ENCODE measurements at regions not wholly inside any gene's neighbourhood (a gene's known extent, or its start where the extent isn't known, plus 50 kb on each side); places are given as distances from the start of the nearest gene placed in this dataset.

- no peak for DNase-seq (ENCODE audit: low spot score)
- no peak for TF ChIP-seq CTCF (IDR thresholded peaks at IDR 0.05; ENCODE audit: extremely low read depth, missing control alignments)
Measured at GRCh38 chr20:50401587-50402418, 108.4 kb upstream of the PTPN1 start.

- DNase-seq (ENCODE audit: low spot score) = no peak
- TF ChIP-seq CTCF (IDR thresholded peaks at IDR 0.05; ENCODE audit: extremely low read depth, missing control alignments) = no peak
Measured at GRCh38 chr20:50403565-50404418, 106.4 kb upstream of the PTPN1 start.

DNA sequence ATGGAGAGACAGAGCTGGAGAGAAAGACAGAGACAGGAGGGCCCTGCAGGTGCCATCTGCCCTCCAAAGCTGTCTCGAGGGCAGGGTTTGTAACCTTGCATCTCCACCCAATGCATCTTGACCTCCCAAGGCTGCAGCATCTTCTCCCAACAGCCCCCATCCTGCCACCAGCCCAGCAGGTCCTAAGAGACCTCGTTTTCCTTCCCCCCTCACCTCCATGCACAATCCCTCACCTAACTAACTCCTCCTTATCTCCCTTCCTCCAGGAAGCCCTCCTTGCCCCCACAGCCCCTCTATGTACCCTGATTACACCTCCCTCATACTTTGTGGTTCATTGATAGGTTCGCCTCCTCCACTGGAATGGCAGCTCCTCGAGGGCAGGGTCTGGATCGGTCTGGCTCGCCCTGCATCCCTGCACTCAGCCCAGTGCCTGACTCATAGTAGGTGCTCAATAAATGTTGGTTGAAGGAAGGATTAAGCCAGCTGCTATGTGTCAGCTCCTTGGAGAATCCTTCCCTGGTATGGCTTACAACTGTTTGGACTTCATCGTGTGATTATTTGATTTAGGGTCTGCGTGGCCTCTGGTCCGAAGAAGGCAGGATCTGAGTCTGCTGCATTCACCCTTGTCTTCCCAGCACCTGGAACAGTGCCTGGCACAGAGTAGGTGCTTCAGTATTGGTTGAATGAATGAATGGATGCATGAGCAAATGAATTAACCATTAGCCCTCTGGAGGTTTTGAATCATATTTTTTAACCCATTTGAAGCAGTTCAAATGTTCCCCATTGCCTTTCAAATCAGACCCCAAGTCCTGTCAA is 105.6 kb upstream of the PTPN1 start:
- no peak for DNase-seq (ENCODE audit: low spot score)
- no peak for TF ChIP-seq CTCF (IDR thresholded peaks at IDR 0.05; ENCODE audit: extremely low read depth, missing control alignments)

GRCh38 chr20:50405235-50405914 is 104.8 kb upstream of the PTPN1 start:
- DNase-seq (ENCODE audit: low spot score) = no peak
- TF ChIP-seq CTCF (IDR thresholded peaks at IDR 0.05; ENCODE audit: extremely low read depth, missing control alignments) = no peak

- DNase-seq (ENCODE audit: low spot score) = no peak
Measured at GRCh38 chr20:50405915-50406609, 104.1 kb upstream of the PTPN1 start.

More at GRCh38 chr20:50405915-50406609, 104.1 kb upstream of the PTPN1 start:
- TF ChIP-seq CTCF (IDR thresholded peaks at IDR 0.05; ENCODE audit: extremely low read depth, missing control alignments) = no peak
